ENCODE measurements at regions not wholly inside any gene's neighbourhood (a gene's known extent, or its start where the extent isn't known, plus 50 kb on each side); places are given as distances from the start of the nearest gene placed in this dataset.

- TF ChIP-seq HIC2 (CRISPR knock-in tag; IDR thresholded peaks at IDR 0.05; ENCODE audit: low read depth) (peak; percentile 89), ISX (CRISPR knock-in tag; conservative IDR thresholded peaks at IDR 0.05) (no peak), ZNF562 (CRISPR knock-in tag; IDR thresholded peaks at IDR 0.05; ENCODE audit: borderline replicate concordance) (no peak), RBM22 (optimal IDR thresholded peaks at IDR 0.05; ENCODE audit: low read length) (peak; percentile 83), TGIF2 (CRISPR knock-in tag; IDR thresholded peaks at IDR 0.05) (no peak), CREB1 (IDR thresholded peaks at IDR 0.05) (no peak), CREB1 (CRISPR knock-in tag; IDR thresholded peaks at IDR 0.05) (no peak), ZNF264 (CRISPR knock-in tag; IDR thresholded peaks at IDR 0.05) (no peak), AGO1 (IDR thresholded peaks at IDR 0.05; ENCODE audit: low read depth, low read length, poor library complexity, severe bottlenecking) (peak; percentile 77), ZNF501 (CRISPR knock-in tag; IDR thresholded peaks at IDR 0.05) (peak; percentile 63; the same call in 1 of the 2 replicates), SMARCC2 (IDR thresholded peaks at IDR 0.05) (no peak), ZNF598 (CRISPR knock-in tag; IDR thresholded peaks at IDR 0.05; ENCODE audit: borderline replicate concordance) (no peak), MTERF4 (CRISPR knock-in tag; IDR thresholded peaks at IDR 0.05) (peak; percentile 53; the same call in 1 of the 2 replicates), ZBTB46 (CRISPR knock-in tag; IDR thresholded peaks at IDR 0.05; ENCODE audit: borderline replicate concordance) (no peak), ETV6 (CRISPR knock-in tag; conservative IDR thresholded peaks at IDR 0.05) (0 out of 2 replicates have a peak, but pooled peaks have one; percentile 37), ZNF138 (CRISPR knock-in tag; IDR thresholded peaks at IDR 0.05; ENCODE audit: low read depth) (peak; percentile 54; the same call in 1 of the 2 replicates), AFF4 (CRISPR knock-in tag; IDR thresholded peaks at IDR 0.05) (no peak), SMAD3 (CRISPR knock-in tag; IDR thresholded peaks at IDR 0.05) (0 out of 2 replicates have a peak, but pooled peaks have one; percentile 70), REPIN1 (CRISPR knock-in tag; IDR thresholded peaks at IDR 0.05; ENCODE audit: borderline replicate concordance, low read depth) (peak; percentile 88), E2F5 (CRISPR knock-in tag; conservative IDR thresholded peaks at IDR 0.05) (0 out of 2 replicates have a peak, but pooled peaks have one; percentile 27)
These were observed 190.6 kb downstream of the SEC14L1 start (continued) for GRCh38 chr17:77331301-77331864.

Data from HepG2 (cell line).